ENCODE measurements at regions not wholly inside any gene's neighbourhood (a gene's known extent, or its start where the extent isn't known, plus 50 kb on each side); places are given as distances from the start of the nearest gene placed in this dataset.
"Not testable (repeated sequence)": the region's sequence is repeated elsewhere in the genome, so short reads cannot be mapped to it uniquely, and the experiment has no call there.

- no peak for DNase-seq
Observed at GRCh38 chr2:38146907-38147307, 71.0 kb upstream of the CYP1B1 start.

DNA sequence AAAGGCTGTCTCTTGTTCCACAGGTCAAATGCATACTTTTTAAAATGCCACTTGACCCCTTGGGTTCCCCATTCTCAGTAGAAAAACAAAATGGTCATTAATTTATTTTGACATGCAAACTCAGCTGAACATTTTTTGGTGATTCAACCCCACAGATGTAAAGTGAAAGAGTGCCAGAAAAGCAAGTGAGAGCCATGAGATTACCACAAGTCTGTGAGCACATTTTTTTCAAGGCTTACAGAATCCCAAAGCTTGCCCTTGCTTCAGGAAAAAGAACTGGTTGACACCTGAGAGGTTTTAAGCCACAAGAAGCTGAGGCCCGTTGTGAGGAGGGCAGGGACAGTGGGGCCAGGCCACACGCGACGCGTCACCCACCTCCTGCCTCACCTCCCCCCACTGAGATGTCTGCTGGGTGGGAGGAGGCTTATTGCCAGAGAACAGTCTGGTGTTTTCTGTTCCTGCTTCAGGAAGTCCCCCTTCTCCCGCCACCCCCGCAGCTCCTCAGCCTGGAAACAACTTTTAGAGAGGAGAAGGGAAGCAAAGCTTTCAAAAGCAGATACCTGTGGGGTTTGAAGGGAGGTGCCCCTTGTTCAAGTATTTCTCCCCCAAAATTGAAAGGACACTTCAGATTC lies 70.4 kb upstream of the CYP1B1 start:
- peak; percentile 64 for DNase-seq

- DNase-seq = no peak
Observed at GRCh38 chr2:38145236-38145635, 69.3 kb upstream of the CYP1B1 start.

GRCh38 chr2:38142627-38143026 lies 66.7 kb upstream of the CYP1B1 start:
- no peak for DNase-seq

- DNase-seq = no peak
Observed at GRCh38 chr2:38141501-38141900, 65.5 kb upstream of the CYP1B1 start.

DNA sequence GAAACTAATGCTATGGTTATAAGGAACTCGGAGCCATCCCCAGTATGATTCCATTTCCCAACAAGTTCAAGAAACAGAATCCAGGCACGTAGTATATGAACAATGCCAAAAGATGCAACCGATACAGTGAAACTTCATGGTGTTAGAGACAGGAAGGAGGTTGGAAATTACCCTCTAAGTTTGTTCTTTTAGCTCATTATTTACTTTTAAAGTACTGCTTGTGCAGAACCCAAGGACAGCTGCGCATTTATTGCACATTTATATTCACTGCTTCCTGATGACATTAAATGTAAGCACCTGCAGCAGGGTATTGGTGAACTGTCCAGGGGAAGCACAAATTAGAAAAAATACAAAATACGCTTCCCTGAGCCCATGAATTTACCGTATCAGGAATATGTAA lies 63.0 kb upstream of the CYP1B1 start:
- no peak for DNase-seq

- no peak for DNase-seq
Observed at GRCh38 chr2:38138419-38138818, 62.5 kb upstream of the CYP1B1 start.

GRCh38 chr2:38137958-38138357 lies 62.0 kb upstream of the CYP1B1 start:
- not testable (repeated sequence) for DNase-seq

DNA sequence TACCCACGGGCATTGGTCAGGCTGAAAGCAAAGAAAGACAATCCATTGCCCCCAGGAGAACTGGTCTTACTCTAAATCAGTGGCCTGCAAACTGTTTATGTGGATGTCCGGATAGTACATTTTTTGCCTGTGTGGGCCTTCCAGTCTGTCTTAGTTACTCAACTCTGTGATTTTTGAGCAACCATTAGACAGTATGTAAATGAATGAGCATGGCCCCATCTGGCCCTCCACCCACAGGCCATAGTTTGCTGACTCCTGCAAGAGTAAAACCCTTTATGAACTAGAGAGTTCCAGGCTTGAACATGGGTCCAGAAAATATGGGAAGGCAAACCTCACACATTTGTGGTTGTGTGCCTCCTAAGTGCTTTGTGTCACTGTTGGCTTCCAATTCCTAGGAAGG lies 55.7 kb upstream of the CYP1B1 start:
- no peak for DNase-seq

- DNase-seq = no peak
Observed at GRCh38 chr2:38130876-38131275, 54.9 kb upstream of the CYP1B1 start.

DNA sequence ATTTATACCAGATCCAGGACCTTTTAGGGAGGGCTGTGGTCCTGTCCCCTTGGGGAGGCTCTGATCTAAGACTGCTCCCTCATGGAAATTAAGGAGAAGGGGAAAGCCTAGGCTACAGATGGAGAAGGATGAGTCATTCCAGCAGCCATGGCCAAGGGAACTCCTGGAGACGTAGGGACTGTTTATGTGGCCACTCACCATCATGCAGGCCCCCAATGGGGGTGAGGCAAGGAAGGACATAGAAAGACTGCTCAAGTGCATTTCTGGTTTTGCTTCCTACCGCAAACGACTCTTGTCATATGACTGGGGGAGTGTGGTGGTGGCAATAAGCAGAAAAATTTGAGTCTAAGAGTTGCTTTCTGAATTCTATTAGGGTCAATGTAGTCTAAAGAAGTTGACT lies 54.0 kb upstream of the CYP1B1 start:
- DNase-seq = no peak

GRCh38 chr2:38129481-38129880 lies 53.5 kb upstream of the CYP1B1 start:
- no peak for DNase-seq

DNA sequence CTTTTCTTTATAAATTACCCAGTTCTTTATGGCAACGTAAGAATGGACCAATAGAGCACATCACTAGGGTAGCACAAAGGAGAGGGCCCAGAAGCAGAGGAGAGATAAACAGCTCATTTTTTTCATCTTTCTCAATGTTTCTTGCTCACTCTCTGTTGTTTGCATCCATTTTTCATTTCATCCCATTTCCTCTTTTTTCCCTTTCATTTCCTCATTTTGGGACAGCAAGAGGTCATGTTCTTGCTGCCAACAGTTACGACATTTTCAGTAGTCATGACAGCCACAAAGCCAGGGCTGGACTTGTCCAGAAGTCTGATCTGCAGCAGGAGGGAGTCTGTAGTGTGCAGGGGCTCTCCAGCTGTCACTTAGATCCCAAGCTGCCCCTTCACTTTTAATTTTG lies 52.7 kb upstream of the CYP1B1 start:
- no peak for DNase-seq

DNA sequence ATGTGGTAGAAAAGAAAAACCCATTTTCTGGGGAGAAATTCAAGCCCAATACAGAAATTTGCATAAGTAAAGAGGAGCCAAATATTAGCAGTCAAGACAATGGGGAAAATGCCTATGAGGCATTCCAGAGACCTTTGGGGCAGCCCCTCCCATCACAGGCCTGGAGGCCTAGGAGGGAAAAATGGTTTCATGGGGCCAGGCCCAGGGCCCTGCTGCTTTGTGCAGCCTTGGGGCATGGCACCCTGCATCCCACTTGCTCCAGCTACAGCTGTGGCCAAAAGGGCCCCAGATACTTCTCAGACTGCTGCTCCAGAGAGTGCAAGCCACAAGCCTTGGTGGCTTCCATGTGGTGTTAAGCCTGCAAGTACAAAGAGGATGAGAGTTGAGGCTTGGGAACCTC lies 51.3 kb upstream of the CYP1B1 start:
- no peak for DNase-seq

- DNase-seq = peak; percentile 84
Observed at GRCh38 chr2:38125842-38126241, 49.9 kb upstream of the CYP1B1 start.
